BJ (cell line): ENCODE measurements at regions not wholly inside any gene's neighbourhood (a gene's known extent, or its start where the extent isn't known, plus 50 kb on each side); places are given as distances from the start of the nearest gene placed in this dataset.

ENCODE experiments used
- CTCF ChIA-PET: fragments of 350-600 bp; formaldehyde crosslinking; extraction: SDS; loops from one replicate; lab custom pipeline; 2021; ENCODE audit warnings: antibody characterized with exemption, inconsistent platforms; lab: Yijun Ruan, JAX
- POLR2A ChIA-PET: fragments of 300-600 bp; sonication (Branson Sonifier 250); formaldehyde crosslinking; extraction: SDS; loops from one replicate; lab custom pipeline; 2021; ENCODE audit warnings: antibody characterized with exemption; lab: Charles Lee
- DNase-seq: peaks from one replicate; pipeline ENCODE4 v3.0.0-alpha.2; 2011; ENCODE audit warnings: low read depth
- H3K27me3 ChIP-seq: 2 replicates; pipeline ENCODE4 v1.6.0; 2011; ENCODE audit warnings: low read length; ENCODE audit not compliant: control insufficient read depth, insufficient read depth
- H3K36me3 ChIP-seq: 2 replicates; pipeline ENCODE4 v1.5.1; 2011; ENCODE audit warnings: low read length; ENCODE audit not compliant: control insufficient read depth, insufficient read depth
- H3K4me3 ChIP-seq: 2 replicates; pipeline ENCODE4 v1.5.1; 2011; ENCODE audit warnings: low read depth, mild to moderate bottlenecking, control low read depth, low read length
- TF ChIP-seq, protein P1 (sequence below): IDR thresholded peaks from 2 replicates; pipeline ENCODE4 v1.5.1; 2011; ENCODE audit warnings: low read depth, mild to moderate bottlenecking, control low read depth, inconsistent platforms, low read length, moderate library complexity; ENCODE audit not compliant: insufficient read depth

DNA sequence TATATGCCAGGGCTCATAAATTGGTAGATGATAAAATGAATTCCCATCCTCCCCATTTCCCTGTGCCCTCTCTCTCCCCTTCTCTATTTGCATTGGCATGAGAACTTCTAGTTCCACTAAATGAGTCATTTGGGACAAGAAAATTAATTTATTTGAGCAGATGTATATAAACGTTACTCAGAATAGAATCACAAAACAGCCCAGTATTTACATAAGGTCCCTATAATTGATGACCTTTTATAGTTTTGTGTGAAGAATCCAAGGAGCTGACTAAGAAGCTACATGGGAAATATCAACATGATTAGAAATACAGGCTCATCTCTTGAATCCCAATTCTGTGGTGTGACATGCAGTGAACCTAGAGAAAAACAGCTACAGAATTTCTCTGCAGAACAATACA, 617.7 kb upstream of the NR2F2 start:
- Histone ChIP-seq H3K4me3 (no peak overlapping the region), H3K27me3 (no peaks in the 10 kb centered on the region), H3K36me3 (no peaks in the 10 kb centered on the region)
- DNase-seq: no peak
- ChIA-PET CTCF (interaction anchor here (1.3 kb wide), 1 partner anchor 32 kb away, joined by 4 read pairs; no protein-coding TSS in a partner anchor), POLR2A (interaction anchor here (1.0 kb wide), 1 partner anchor 435 kb away, joined by 4 read pairs; no protein-coding TSS in a partner anchor)
- TF ChIP-seq, protein P1, sequence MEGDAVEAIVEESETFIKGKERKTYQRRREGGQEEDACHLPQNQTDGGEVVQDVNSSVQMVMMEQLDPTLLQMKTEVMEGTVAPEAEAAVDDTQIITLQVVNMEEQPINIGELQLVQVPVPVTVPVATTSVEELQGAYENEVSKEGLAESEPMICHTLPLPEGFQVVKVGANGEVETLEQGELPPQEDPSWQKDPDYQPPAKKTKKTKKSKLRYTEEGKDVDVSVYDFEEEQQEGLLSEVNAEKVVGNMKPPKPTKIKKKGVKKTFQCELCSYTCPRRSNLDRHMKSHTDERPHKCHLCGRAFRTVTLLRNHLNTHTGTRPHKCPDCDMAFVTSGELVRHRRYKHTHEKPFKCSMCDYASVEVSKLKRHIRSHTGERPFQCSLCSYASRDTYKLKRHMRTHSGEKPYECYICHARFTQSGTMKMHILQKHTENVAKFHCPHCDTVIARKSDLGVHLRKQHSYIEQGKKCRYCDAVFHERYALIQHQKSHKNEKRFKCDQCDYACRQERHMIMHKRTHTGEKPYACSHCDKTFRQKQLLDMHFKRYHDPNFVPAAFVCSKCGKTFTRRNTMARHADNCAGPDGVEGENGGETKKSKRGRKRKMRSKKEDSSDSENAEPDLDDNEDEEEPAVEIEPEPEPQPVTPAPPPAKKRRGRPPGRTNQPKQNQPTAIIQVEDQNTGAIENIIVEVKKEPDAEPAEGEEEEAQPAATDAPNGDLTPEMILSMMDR: no peak

DNA sequence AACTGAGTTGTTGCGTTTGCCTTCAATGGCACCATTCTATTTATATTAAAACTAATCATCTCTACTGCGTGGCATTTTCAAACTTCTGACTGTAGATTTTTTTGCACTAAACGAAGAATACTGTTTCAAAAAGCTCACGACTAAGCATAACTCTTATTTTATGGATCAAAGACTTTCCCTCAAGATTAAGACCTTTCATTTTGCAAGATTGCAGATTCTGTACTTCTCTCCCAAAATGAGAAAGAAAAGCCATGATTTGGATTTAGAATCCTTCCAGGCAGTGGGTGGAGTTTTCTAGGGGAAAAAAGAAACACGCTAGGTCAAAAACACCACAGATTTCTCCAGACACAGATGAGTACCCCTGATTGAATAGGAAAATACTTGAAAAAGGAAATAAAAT, 617.2 kb upstream of the NR2F2 start:
- Histone ChIP-seq H3K4me3 (no peak overlapping the region), H3K36me3 (no peaks in the 10 kb centered on the region), H3K27me3 (no peaks in the 10 kb centered on the region)
- CTCF ChIA-PET: interaction anchor here (1.3 kb wide), 1 partner anchor 32 kb away, joined by 4 read pairs; no protein-coding TSS in a partner anchor
- TF ChIP-seq, protein P1: no peak
- POLR2A ChIA-PET: interaction anchor here (1.0 kb wide), 1 partner anchor 435 kb away, joined by 4 read pairs; no protein-coding TSS in a partner anchor
- no peak for DNase-seq

DNA sequence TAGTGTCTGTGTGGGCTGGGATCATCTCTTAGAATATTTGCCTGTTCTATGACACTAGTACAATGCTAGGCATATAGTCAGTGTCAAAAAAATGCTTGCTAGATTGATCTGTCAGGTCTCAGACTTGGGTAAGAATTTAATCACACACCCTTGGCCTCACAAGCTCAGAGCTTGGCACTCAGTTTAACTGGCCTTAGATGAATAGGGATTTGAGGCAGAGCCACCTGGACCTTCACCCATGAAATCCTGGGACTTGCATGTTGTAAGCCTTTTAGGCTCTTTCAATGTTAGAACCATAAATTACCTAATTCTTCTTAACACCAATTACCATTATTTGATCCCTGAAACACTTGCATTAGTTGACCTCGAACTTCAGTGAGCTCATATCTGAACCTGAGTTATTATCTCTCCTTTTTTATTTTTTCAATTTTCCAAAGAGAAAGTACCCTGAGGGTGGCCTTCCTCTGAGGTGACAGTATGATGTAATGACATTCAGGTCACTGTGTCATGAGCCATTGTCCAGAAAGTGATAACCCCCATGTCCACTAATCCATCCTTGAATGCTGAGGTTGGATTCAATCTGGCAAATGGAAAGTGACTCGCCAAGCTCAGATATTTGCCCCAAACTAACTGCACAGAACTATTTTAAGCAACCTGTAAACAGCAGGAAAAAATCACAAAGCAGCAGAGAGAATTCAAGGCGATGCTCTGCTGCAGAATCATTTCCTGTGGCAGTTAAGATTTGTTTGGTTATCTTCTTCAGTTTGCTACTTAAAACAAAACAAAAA, 615.2 kb upstream of the NR2F2 start:
- no peak for DNase-seq
- TF ChIP-seq, protein P1: no peak
- POLR2A ChIA-PET: no interaction called here
- H3K4me3 ChIP-seq: no peak overlapping the region
- CTCF ChIA-PET: no interaction called here
- H3K36me3 ChIP-seq: no peaks in the 10 kb centered on the region
- no peaks in the 10 kb centered on the region for H3K27me3 ChIP-seq

GRCh38 chr15:95715906-95716656, 614.4 kb upstream of the NR2F2 start:
- CTCF ChIA-PET: interaction anchor here (1.1 kb wide), 1 partner anchor 10 kb away, joined by 3 read pairs; no protein-coding TSS in a partner anchor
- POLR2A ChIA-PET: no interaction called here

More at GRCh38 chr15:95715906-95716656, 614.4 kb upstream of the NR2F2 start:
- no peaks in the 10 kb centered on the region for H3K27me3 ChIP-seq
- no peaks in the 10 kb centered on the region for H3K36me3 ChIP-seq
- no peak overlapping the region for H3K4me3 ChIP-seq
- DNase-seq: no peak
- TF ChIP-seq, protein P1: no peak
